IMR-90 (cell line): ENCODE measurements at regions not wholly inside any gene's neighbourhood (a gene's known extent, or its start where the extent isn't known, plus 50 kb on each side); places are given as distances from the start of the nearest gene placed in this dataset.

Source experiments
- ATAC-seq: fragments of 200-7000 bp; cut with Tn5 transposase; 2 replicates; pipeline ENCODE4 v1.9.1; 2020; ENCODE audit warnings: low read depth, mild to moderate bottlenecking, moderate library complexity
- BruUV-seq: library from RNA; stranded (reverse); fragments of 400-500 nt; replicated peaks from 2 replicates; lab custom pipeline; 2021; lab: Mats Ljungman, UMichigan
- CTCF ChIA-PET: fragments of 300-600 bp; formaldehyde crosslinking; extraction: SDS; loops from one replicate; lab custom pipeline; 2021; ENCODE audit warnings: antibody characterized with exemption; lab: Yijun Ruan, JAX
- POLR2A ChIA-PET: fragments of 300-600 bp; sonication (Branson Sonifier 250); formaldehyde crosslinking; loops from one replicate; lab custom pipeline; 2022; ENCODE audit warnings: antibody characterized with exemption; ENCODE audit not compliant: unreplicated experiment; lab: Charles Lee
- DNase-seq: peaks from one replicate; pipeline ENCODE4 v3.0.0; 2013
- H2AFZ ChIP-seq: replicated peaks from 2 replicates; pipeline ENCODE3; 2013; ENCODE audit warnings: low read length, mild to moderate bottlenecking; ENCODE audit not compliant: poor library complexity
- H2AK5ac ChIP-seq: 2 replicates; pipeline ENCODE4 v1.6.1; 2013; ENCODE audit warnings: low read depth, low read length, inconsistent platforms
- H2AK9ac ChIP-seq: replicated peaks from 2 replicates; pipeline ENCODE3; 2013; ENCODE audit warnings: mild to moderate bottlenecking, low read depth, low read length, moderate library complexity; ENCODE audit not compliant: poor library complexity
- H2BK120ac ChIP-seq: 2 replicates; pipeline ENCODE4 v1.6.1; 2013; ENCODE audit warnings: low read depth, low read length, inconsistent platforms
- H2BK15ac ChIP-seq: 3 replicates; pipeline ENCODE4 v1.6.1; 2013; ENCODE audit warnings: low read depth, low read length, inconsistent platforms
- H2BK20ac ChIP-seq: 2 replicates; pipeline ENCODE4 v1.6.1; 2013; ENCODE audit warnings: low read depth, mild to moderate bottlenecking, inconsistent platforms, low read length, moderate library complexity
- H2BK5ac ChIP-seq: 2 replicates; pipeline ENCODE4 v1.6.1; 2013; ENCODE audit warnings: mild to moderate bottlenecking, low read depth, low read length, inconsistent platforms; ENCODE audit not compliant: poor library complexity, severe bottlenecking
- H3K14ac ChIP-seq: replicated peaks from 2 replicates; pipeline ENCODE4 v1.6.1; 2013; ENCODE audit warnings: low read depth, low read length, inconsistent platforms
- H3K18ac ChIP-seq: 2 replicates; pipeline ENCODE4 v1.6.1; 2013; ENCODE audit warnings: low read depth, low read length, control low read depth
- H3K23ac ChIP-seq: 2 replicates; pipeline ENCODE4 v1.6.1; 2013; ENCODE audit warnings: low read depth, low read length, inconsistent platforms
- H3K27ac ChIP-seq: 2 replicates; pipeline ENCODE4 v1.5.1; 2013; ENCODE audit warnings: mild to moderate bottlenecking, control low read depth, low read length; ENCODE audit not compliant: insufficient read depth
- H3K27me3 ChIP-seq: 2 replicates; pipeline ENCODE4 v1.6.1; 2013; ENCODE audit warnings: low read length; ENCODE audit not compliant: control insufficient read depth, insufficient read depth
- H3K36me3 ChIP-seq: 2 replicates; pipeline ENCODE4 v1.6.1; 2013; ENCODE audit warnings: low read length, mixed read lengths; ENCODE audit not compliant: control insufficient read depth, insufficient read depth
- H3K4ac ChIP-seq: 2 replicates; pipeline ENCODE4 v1.6.1; 2013; ENCODE audit warnings: low read depth, low read length, inconsistent platforms
- H3K4me1 ChIP-seq: 2 replicates; pipeline ENCODE4 v1.6.1; 2013; ENCODE audit warnings: low read length, mixed read lengths; ENCODE audit not compliant: control insufficient read depth, insufficient read depth
- H3K4me2 ChIP-seq: 2 replicates; pipeline ENCODE4 v1.6.1; 2013; ENCODE audit warnings: low read depth, mild to moderate bottlenecking, control low read depth, low read length, moderate library complexity
- H3K4me3 ChIP-seq: 2 replicates; pipeline ENCODE4 v1.5.1; 2013; ENCODE audit warnings: low read depth, mild to moderate bottlenecking, control low read depth, low read length, moderate library complexity; ENCODE audit not compliant: insufficient read depth
- H3K56ac ChIP-seq: 2 replicates; pipeline ENCODE4 v1.6.1; 2013; ENCODE audit warnings: low read length, inconsistent platforms; ENCODE audit not compliant: insufficient read depth; ENCODE audit errors: extremely low read depth
- H3K79me1 ChIP-seq, 2 experiments: 2 replicates each; pipeline ENCODE4 v1.6.1; 2013; ENCODE audit warnings: low read length in 2 of 2, inconsistent platforms in 1 of 2, low read depth in 1 of 2
- H3K9ac ChIP-seq: 2 replicates; pipeline ENCODE4 v1.6.1; 2013; ENCODE audit warnings: low read depth, low read length, control low read depth
- H3K9me1 ChIP-seq: 2 replicates; pipeline ENCODE4 v1.6.1; 2013; ENCODE audit warnings: low read length, inconsistent platforms; ENCODE audit not compliant: insufficient read depth
- H3K9me3 ChIP-seq: 2 replicates; pipeline ENCODE4 v1.6.1; 2013; ENCODE audit warnings: low read length; ENCODE audit not compliant: control insufficient read depth, insufficient read depth
- H4K20me1 ChIP-seq: 2 replicates; pipeline ENCODE4 v1.6.1; 2013; ENCODE audit warnings: low read length, inconsistent platforms; ENCODE audit not compliant: insufficient read depth
- H4K5ac ChIP-seq: 2 replicates; pipeline ENCODE4 v1.6.1; 2013; ENCODE audit warnings: mild to moderate bottlenecking, low read depth, low read length, control low read depth
- H4K8ac ChIP-seq, 2 experiments: 2 replicates each; pipeline ENCODE4 v1.6.1; 2013; ENCODE audit warnings: low read depth in 2 of 2, low read length in 2 of 2, control low read depth in 1 of 2, inconsistent platforms in 1 of 2
- H4K91ac ChIP-seq: 2 replicates; pipeline ENCODE4 v1.6.1; 2013; ENCODE audit warnings: low read depth, low read length, inconsistent platforms; ENCODE audit not compliant: insufficient read depth
- BHLHE40 ChIP-seq: fragments of 150-350 bp; IDR thresholded peaks from 2 replicates; pipeline ENCODE4 v1.6.1; 2016; ENCODE audit warnings: mild to moderate bottlenecking, low read depth, low read length
- CEBPB ChIP-seq: IDR thresholded peaks from 2 replicates; pipeline ENCODE4 v1.6.1; 2012; ENCODE audit warnings: low read depth, low read length, improper control_type of control experiment
- CHD1 ChIP-seq: IDR thresholded peaks from 2 replicates; pipeline ENCODE4 v1.6.1; 2012; ENCODE audit warnings: low read depth, low read length, improper control_type of control experiment
- ELK1 ChIP-seq: fragments of 150-350 bp; IDR thresholded peaks from 2 replicates; pipeline ENCODE4 v1.6.1; 2016; ENCODE audit warnings: low read depth, mild to moderate bottlenecking, low read length, moderate library complexity, borderline replicate concordance
- FOS ChIP-seq: fragments of 150-350 bp; IDR thresholded peaks from 2 replicates; pipeline ENCODE4 v1.6.1; 2016; ENCODE audit warnings: low read depth, low read length
- MAZ ChIP-seq: IDR thresholded peaks from 2 replicates; pipeline ENCODE4 v1.6.1; 2012; ENCODE audit warnings: low read depth, mild to moderate bottlenecking, low read length, improper control_type of control experiment, moderate library complexity, borderline replicate concordance
- NFE2L2 ChIP-seq: fragments of 150-350 bp; IDR thresholded peaks from 2 replicates; pipeline ENCODE4 v1.6.1; 2016; ENCODE audit warnings: low read depth, mild to moderate bottlenecking, low read length
- RAD21 ChIP-seq: IDR thresholded peaks from 2 replicates; pipeline ENCODE4 v1.6.1; 2012; ENCODE audit warnings: low read length, improper control_type of control experiment
- RCOR1 ChIP-seq: IDR thresholded peaks from 2 replicates; pipeline ENCODE4 v1.6.1; 2012; ENCODE audit warnings: mild to moderate bottlenecking, low read length, improper control_type of control experiment; ENCODE audit not compliant: insufficient replicate concordance
- RFX5 ChIP-seq: IDR thresholded peaks from 2 replicates; pipeline ENCODE4 v1.8.0; 2012; ENCODE audit warnings: low read depth, mild to moderate bottlenecking, low read length, moderate library complexity
- WGBS, 2 experiments: methylation state at CpG; one replicate each; pipeline versions ENCODE4 v1.1.5 to v1.1.7; 2013; ENCODE audit warnings: missing lambda C conversion rate in 2 of 2; ENCODE audit not compliant: insufficient read length in 1 of 2; ENCODE audit errors: extremely low coverage in 2 of 2; 5-methylcytosine and 5-hydroxymethylcytosine counted together
- dilution Hi-C: fragments of 300-500 bp; cut with HindIII; formaldehyde crosslinking; loops from one replicate; pipeline ENCODE4 v1.14.3; 2018; ENCODE audit warnings: low sequenced_read_pairs; ENCODE audit not compliant: unreplicated experiment
- in situ Hi-C: fragments of 300-500 bp; cut with MboI; formaldehyde crosslinking; loops from 3 replicates; pipeline ENCODE4 v1.14.3; 2019; ENCODE audit warnings: low sequenced_read_pairs, inconsistent platforms, mixed read lengths
- intact Hi-C: fragments of 100-400 bp; cut with micrococcal nuclease; formaldehyde crosslinking; loops from 2 replicates; pipeline ENCODE4 v1.10.0; 2022
- TF ChIP-seq, protein P1 (sequence below): fragments of 150-350 bp; IDR thresholded peaks from 2 replicates; pipeline ENCODE4 v1.6.1; 2017; ENCODE audit warnings: mild to moderate bottlenecking, antibody characterized with exemption, low read length, low read depth

GRCh38 chr16:26363581-26363980, 671.8 kb downstream of the HS3ST4 start:
- no peak overlapping the region for H4K8ac ChIP-seq
- DNase-seq (no peak), ATAC-seq (no peak)
- intact Hi-C loops (no loop called here), dilution Hi-C loops (no loop called here), in situ Hi-C loops (no loop called here)
- no peak overlapping the region for H3K9ac ChIP-seq
- POLR2A ChIA-PET: no interaction called here
- H4K91ac ChIP-seq: no peak overlapping the region
- H2BK20ac ChIP-seq: no peak overlapping the region
- no peak overlapping the region for H3K4me3 ChIP-seq
- CTCF ChIA-PET: no interaction called here
- no peaks in the 10 kb centered on the region for H3K9me1 ChIP-seq
- no peak overlapping the region for H3K18ac ChIP-seq
- no CpG with 5 or more reads among the region's 1 CpG for WGBS, 2 experiments
- no peak overlapping the region for H2BK15ac ChIP-seq
- no peaks in the 10 kb centered on the region for H3K4me1 ChIP-seq
- H3K56ac ChIP-seq: no peak overlapping the region
- H3K79me1 ChIP-seq: no peaks in the 10 kb centered on the region
- no peak overlapping the region for H2AFZ ChIP-seq
- no peaks in the 10 kb centered on the region for H3K27me3 ChIP-seq
- H2BK120ac ChIP-seq: no peak overlapping the region
- H3K9me3 ChIP-seq: peaks cover 12% of the 10 kb centered on the region
- H3K4me2 ChIP-seq: no peak overlapping the region
- BruUV-seq: no TSS peak
- TF ChIP-seq, protein P1, sequence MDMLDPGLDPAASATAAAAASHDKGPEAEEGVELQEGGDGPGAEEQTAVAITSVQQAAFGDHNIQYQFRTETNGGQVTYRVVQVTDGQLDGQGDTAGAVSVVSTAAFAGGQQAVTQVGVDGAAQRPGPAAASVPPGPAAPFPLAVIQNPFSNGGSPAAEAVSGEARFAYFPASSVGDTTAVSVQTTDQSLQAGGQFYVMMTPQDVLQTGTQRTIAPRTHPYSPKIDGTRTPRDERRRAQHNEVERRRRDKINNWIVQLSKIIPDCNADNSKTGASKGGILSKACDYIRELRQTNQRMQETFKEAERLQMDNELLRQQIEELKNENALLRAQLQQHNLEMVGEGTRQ: no peak
- TF ChIP-seq RAD21 (no peak), NFE2L2 (no peak), MAZ (no peak), CEBPB (no peak), CHD1 (no peak), ELK1 (no peak), BHLHE40 (no peak), RCOR1 (no peak), RFX5 (no peak), FOS (no peak)
- no peaks in the 10 kb centered on the region for H3K36me3 ChIP-seq
- no peak overlapping the region for H4K5ac ChIP-seq
- H2AK9ac ChIP-seq: no peak overlapping the region
- no peak overlapping the region for H3K23ac ChIP-seq
- H2AK5ac ChIP-seq: no peak overlapping the region
- H3K27ac ChIP-seq: no peak overlapping the region
- H4K20me1 ChIP-seq: no peaks in the 10 kb centered on the region
- no peak overlapping the region for H2BK5ac ChIP-seq
- H3K14ac ChIP-seq: no peak overlapping the region
- no peak overlapping the region for H3K4ac ChIP-seq
